Immature natural killer cell (primary cell): ENCODE measurements at regions not wholly inside any gene's neighbourhood (a gene's known extent, or its start where the extent isn't known, plus 50 kb on each side); places are given as distances from the start of the nearest gene placed in this dataset.

Source experiments
- DNase-seq, 3 donors: peaks; one replicate each; pipeline ENCODE4 v3.0.0; 2022; ENCODE audit warnings: mixed read lengths in 1 of 3
- H3K27ac Mint-ChIP-seq, 6 donors: one replicate each; pipeline ENCODE4 v1.8.0; 2020; ENCODE audit warnings: mixed read lengths in 6 of 6, mild to moderate bottlenecking in 5 of 6, inconsistent platforms in 4 of 6, moderate library complexity in 3 of 6
- H3K27me3 Mint-ChIP-seq, 3 donors: one replicate each; pipeline ENCODE4 v1.8.0; 2020 to 2021; ENCODE audit warnings: low read depth in 3 of 3, mild to moderate bottlenecking in 3 of 3, mixed read lengths in 3 of 3, moderate library complexity in 3 of 3, inconsistent platforms in 1 of 3
- H3K36me3 Mint-ChIP-seq, 3 donors: one replicate each; pipeline ENCODE4 v1.8.0; 2020; ENCODE audit warnings: mixed read lengths in 3 of 3, inconsistent platforms in 2 of 3, mild to moderate bottlenecking in 2 of 3
- H3K4me1 Mint-ChIP-seq, 2 donors: one replicate each; pipeline ENCODE4 v1.8.0; 2020; ENCODE audit warnings: inconsistent platforms in 2 of 2, mild to moderate bottlenecking in 2 of 2, mixed read lengths in 2 of 2, moderate library complexity in 1 of 2
- H3K4me3 Mint-ChIP-seq, 5 donors: one replicate each; pipeline ENCODE4 v1.8.0; 2020; ENCODE audit warnings: mild to moderate bottlenecking in 5 of 5, mixed read lengths in 5 of 5, inconsistent platforms in 3 of 5, moderate library complexity in 3 of 5
- H3K9me3 Mint-ChIP-seq, 6 donors: one replicate each; pipeline ENCODE4 v1.8.0; 2020; ENCODE audit warnings: mild to moderate bottlenecking in 6 of 6, mixed read lengths in 6 of 6, inconsistent platforms in 4 of 6, moderate library complexity in 3 of 6

- Mint-ChIP-seq H3K9me3 (peaks cover 0 to 1% (median 0%) of the 10 kb centered on the region in 6 donors), H3K27me3 (peaks cover 2 to 7% (median 4%) of the 10 kb centered on the region in 3 donors), H3K4me3 (no peak overlapping the region), H3K4me1 (no peaks in the 10 kb centered on the region), H3K27ac (no peak overlapping the region), H3K36me3 (no peaks in the 10 kb centered on the region)
- no peak for DNase-seq
These were observed 58.9 kb upstream of the SRRM4 start for GRCh38 chr12:118922405-118922804.

- H3K4me3 Mint-ChIP-seq, result no peak overlapping the region
- H3K36me3 Mint-ChIP-seq, result no peaks in the 10 kb centered on the region
- peaks cover 0 to 1% (median 0%) of the 10 kb centered on the region in 6 donors for H3K9me3 Mint-ChIP-seq
- DNase-seq, result no peak
- H3K27ac Mint-ChIP-seq, result no peak overlapping the region
- peaks cover 2 to 7% (median 4%) of the 10 kb centered on the region in 3 donors for H3K27me3 Mint-ChIP-seq
- H3K4me1 Mint-ChIP-seq, result no peaks in the 10 kb centered on the region
These were observed 55.9 kb upstream of the SRRM4 start for GRCh38 chr12:118925407-118925806.

- peaks cover 0 to 1% (median 0%) of the 10 kb centered on the region in 6 donors for H3K9me3 Mint-ChIP-seq
These were observed 55.5 kb upstream of the SRRM4 start for GRCh38 chr12:118925826-118926225.

More at GRCh38 chr12:118925826-118926225, 55.5 kb upstream of the SRRM4 start:
- no peak overlapping the region for H3K27ac Mint-ChIP-seq
- no peak overlapping the region for H3K4me3 Mint-ChIP-seq
- H3K27me3 Mint-ChIP-seq, result peaks cover 2 to 7% (median 4%) of the 10 kb centered on the region in 3 donors
- DNase-seq, result no peak
- no peaks in the 10 kb centered on the region for H3K4me1 Mint-ChIP-seq
- no peaks in the 10 kb centered on the region for H3K36me3 Mint-ChIP-seq
